ENCODE measurements at regions not wholly inside any gene's neighbourhood (a gene's known extent, or its start where the extent isn't known, plus 50 kb on each side); places are given as distances from the start of the nearest gene placed in this dataset.

- TF ChIP-seq CTCF (IDR thresholded peaks at IDR 0.05; ENCODE audit: low read depth, low read length, missing input control) (no peak), EGR1 (IDR thresholded peaks at IDR 0.05; ENCODE audit: low read depth in 2 of 2) (no peak), HNF4G (IDR thresholded peaks at IDR 0.05) (no peak), ZBTB33 (IDR thresholded peaks at IDR 0.05) (no peak), RAD21 (IDR thresholded peaks at IDR 0.05) (no peak), YY1 (IDR thresholded peaks at IDR 0.05) (no peak), RXRA (IDR thresholded peaks at IDR 0.05) (no peak), GABPA (IDR thresholded peaks at IDR 0.05 in 1 of 2, conservative IDR thresholded peaks at IDR 0.05 in 1 of 2) (no peak), FOXA1 (IDR thresholded peaks at IDR 0.05) (no peak), SP1 (IDR thresholded peaks at IDR 0.05) (no peak), TAF1 (conservative IDR thresholded peaks at IDR 0.05) (no peak)
- TF ChIP-seq, protein P1, sequence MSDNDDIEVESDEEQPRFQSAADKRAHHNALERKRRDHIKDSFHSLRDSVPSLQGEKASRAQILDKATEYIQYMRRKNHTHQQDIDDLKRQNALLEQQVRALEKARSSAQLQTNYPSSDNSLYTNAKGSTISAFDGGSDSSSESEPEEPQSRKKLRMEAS (IDR thresholded peaks at IDR 0.05) = no peak
- TF ChIP-seq, protein P2, sequence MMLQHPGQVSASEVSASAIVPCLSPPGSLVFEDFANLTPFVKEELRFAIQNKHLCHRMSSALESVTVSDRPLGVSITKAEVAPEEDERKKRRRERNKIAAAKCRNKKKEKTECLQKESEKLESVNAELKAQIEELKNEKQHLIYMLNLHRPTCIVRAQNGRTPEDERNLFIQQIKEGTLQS (IDR thresholded peaks at IDR 0.05) = no peak
Observed at GRCh38 chr13:67771106-67771505, 541.0 kb upstream of the PCDH9 start.
